Rectal smooth muscle tissue (tissue), 1 donor: ENCODE measurements at regions not wholly inside any gene's neighbourhood (a gene's known extent, or its start where the extent isn't known, plus 50 kb on each side); places are given as distances from the start of the nearest gene placed in this dataset.

ENCODE experiments used
- H3K27ac ChIP-seq: one replicate; pipeline ENCODE4 v1.7.0; 2013; ENCODE audit warnings: low read depth, low read length, inconsistent platforms
- H3K27me3 ChIP-seq: one replicate; pipeline ENCODE4 v1.7.0; 2013; ENCODE audit warnings: low read length; ENCODE audit not compliant: control insufficient read depth, insufficient read depth
- H3K36me3 ChIP-seq: one replicate; pipeline ENCODE4 v1.7.0; 2013; ENCODE audit warnings: low read length; ENCODE audit not compliant: control insufficient read depth, insufficient read depth
- H3K4me1 ChIP-seq: one replicate; pipeline ENCODE4 v1.7.0; 2013; ENCODE audit warnings: low read length; ENCODE audit not compliant: control insufficient read depth, insufficient read depth
- H3K4me3 ChIP-seq: one replicate; pipeline ENCODE4 v1.7.0; 2013; ENCODE audit warnings: low read length
- H3K9ac ChIP-seq: one replicate; pipeline ENCODE4 v1.7.0; 2013; ENCODE audit warnings: low read length

- peaks cover 8% of the 10 kb centered on the region for H3K4me1 ChIP-seq
- H3K27me3 ChIP-seq: no peaks in the 10 kb centered on the region
- H3K9ac ChIP-seq: no peak overlapping the region
- H3K27ac ChIP-seq: no peak overlapping the region
- no peaks in the 10 kb centered on the region for H3K36me3 ChIP-seq
- no peak overlapping the region for H3K4me3 ChIP-seq
Observed at GRCh38 chr2:120942658-120943057, 207.0 kb downstream of the GLI2 start.

- no peaks in the 10 kb centered on the region for H3K36me3 ChIP-seq
- H3K9ac ChIP-seq: no peak overlapping the region
- peaks cover under 1% of the 10 kb centered on the region for H3K4me1 ChIP-seq
- H3K4me3 ChIP-seq: no peak overlapping the region
- H3K27ac ChIP-seq: no peak overlapping the region
- H3K27me3 ChIP-seq: no peaks in the 10 kb centered on the region
Observed at GRCh38 chr2:120943403-120944034, 207.9 kb downstream of the GLI2 start.

DNA sequence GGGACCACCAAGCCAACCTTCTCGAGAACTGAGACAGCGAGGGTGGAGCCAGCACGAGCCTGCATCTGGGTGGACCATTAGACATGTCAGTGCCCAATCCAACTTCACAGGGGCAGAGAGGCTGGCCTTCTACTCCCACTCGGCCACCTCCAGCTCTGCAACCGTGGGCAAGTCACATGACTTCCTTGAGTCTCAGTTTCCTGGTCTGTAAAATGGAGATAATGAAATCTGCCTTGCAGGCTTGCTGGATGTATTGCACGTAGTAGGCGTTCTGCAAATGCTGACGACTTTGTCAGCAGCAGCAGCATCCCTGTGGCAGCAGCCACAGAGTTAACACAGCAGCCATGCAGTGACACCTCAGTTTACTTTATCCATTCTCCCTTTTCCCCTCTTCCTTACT lies 208.9 kb downstream of the GLI2 start:
- Histone ChIP-seq H3K4me3 (no peak overlapping the region), H3K27me3 (no peaks in the 10 kb centered on the region), H3K4me1 (no peaks in the 10 kb centered on the region), H3K9ac (no peak overlapping the region), H3K36me3 (no peaks in the 10 kb centered on the region), H3K27ac (no peak overlapping the region)

DNA sequence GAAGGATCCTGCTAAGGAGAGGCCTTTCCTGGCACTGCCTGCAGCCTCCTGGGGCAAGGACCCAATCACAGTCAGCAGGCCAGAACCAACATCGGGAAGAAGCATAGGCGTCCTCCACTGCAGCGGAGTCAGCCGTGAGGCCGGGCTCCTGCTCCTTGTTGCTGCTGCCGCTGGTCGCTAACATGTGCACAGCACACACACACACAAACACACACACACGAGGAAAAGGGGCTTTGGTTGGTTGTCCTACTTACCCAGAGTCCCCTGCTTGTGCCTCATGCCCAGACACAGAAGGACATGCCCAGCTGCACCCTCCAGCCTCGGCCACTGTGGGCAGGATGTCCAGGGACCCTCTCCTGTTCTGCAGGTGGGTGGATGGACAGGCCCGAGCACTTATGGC lies 209.4 kb downstream of the GLI2 start:
- Histone ChIP-seq H3K4me1 (no peaks in the 10 kb centered on the region), H3K9ac (no peak overlapping the region), H3K36me3 (no peaks in the 10 kb centered on the region), H3K4me3 (no peak overlapping the region), H3K27ac (no peak overlapping the region), H3K27me3 (no peaks in the 10 kb centered on the region)

DNA sequence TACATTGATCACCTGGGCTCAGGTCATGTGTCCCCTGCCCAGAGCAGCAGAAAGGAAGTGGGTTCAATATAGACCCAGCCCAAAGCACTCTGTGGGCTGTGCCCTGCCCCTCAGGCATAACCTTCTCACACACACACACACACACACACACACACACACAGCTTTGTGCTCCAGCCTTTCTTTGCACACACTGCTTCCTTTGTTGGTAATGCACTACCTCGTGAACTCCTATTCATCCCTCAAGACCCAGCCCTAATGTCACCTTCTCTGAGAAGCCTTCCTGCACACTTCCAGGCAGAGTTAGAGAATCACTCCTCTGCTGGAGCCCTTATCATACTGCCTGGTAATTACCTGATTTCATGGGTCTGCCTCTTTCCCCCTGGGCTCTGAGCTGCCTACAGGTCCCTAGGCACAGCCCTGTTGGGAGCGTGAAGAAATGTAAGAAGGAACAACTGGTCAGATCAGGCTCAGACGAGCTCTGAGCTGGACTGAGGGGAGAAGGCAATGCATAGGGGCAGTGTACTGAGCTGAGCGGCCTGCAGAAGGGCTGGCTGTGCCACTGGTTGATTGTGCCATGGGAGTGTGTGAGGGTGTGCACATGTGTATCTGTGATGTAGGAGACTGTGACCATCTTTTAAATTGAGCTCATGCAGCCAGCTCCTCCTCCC lies 210.3 kb downstream of the GLI2 start:
- no peaks in the 10 kb centered on the region for H3K27me3 ChIP-seq
- H3K27ac ChIP-seq: no peak overlapping the region
- H3K4me3 ChIP-seq: no peak overlapping the region

GRCh38 chr2:120947327-120947726 lies 211.7 kb downstream of the GLI2 start:
- H3K27ac ChIP-seq: no peak overlapping the region
- H3K4me1 ChIP-seq: no peaks in the 10 kb centered on the region
- H3K9ac ChIP-seq: no peak overlapping the region
- H3K36me3 ChIP-seq: no peaks in the 10 kb centered on the region
- no peak overlapping the region for H3K4me3 ChIP-seq
- H3K27me3 ChIP-seq: no peaks in the 10 kb centered on the region

More for the DNA sequence above, 210.3 kb downstream of the GLI2 start:
- Histone ChIP-seq H3K4me1 (no peaks in the 10 kb centered on the region), H3K36me3 (no peaks in the 10 kb centered on the region), H3K9ac (no peak overlapping the region)

DNA sequence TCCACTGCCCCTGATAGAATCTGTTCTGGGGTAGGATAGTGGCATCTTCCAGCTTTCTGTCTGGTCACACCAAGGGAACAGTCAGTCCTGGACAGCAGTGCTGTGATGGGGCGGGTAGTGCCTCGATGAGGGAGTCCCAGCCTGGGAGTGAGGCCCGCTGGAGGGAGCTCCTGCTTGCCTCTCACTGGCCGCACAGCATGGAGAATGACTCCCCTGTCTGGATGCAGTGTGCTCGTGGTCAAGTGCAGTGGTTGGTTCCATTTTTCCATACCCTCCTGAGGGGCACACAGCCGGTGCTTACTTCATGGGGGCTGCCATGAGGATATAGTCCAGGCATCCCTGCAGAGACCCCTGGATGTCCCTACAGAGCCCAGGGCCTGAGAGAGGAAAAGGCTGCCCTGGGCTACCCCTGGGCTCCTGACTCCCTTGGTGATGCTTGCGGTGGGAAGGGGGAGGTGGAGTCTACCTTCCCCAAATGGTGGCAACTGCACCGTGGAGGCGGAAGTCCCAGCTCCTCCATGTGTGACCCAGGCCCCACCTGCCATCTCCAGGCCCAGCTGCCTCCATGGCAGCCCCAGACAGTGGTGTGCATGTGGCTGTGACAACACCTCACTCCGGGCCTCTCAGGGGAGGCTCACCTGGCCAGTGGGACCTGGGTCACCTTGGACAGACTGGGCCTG lies 212.5 kb downstream of the GLI2 start:
- H3K27me3 ChIP-seq: no peaks in the 10 kb centered on the region
- no peak overlapping the region for H3K9ac ChIP-seq
- H3K27ac ChIP-seq: no peak overlapping the region
- H3K36me3 ChIP-seq: no peaks in the 10 kb centered on the region
- H3K4me1 ChIP-seq: no peaks in the 10 kb centered on the region
- H3K4me3 ChIP-seq: no peak overlapping the region

DNA sequence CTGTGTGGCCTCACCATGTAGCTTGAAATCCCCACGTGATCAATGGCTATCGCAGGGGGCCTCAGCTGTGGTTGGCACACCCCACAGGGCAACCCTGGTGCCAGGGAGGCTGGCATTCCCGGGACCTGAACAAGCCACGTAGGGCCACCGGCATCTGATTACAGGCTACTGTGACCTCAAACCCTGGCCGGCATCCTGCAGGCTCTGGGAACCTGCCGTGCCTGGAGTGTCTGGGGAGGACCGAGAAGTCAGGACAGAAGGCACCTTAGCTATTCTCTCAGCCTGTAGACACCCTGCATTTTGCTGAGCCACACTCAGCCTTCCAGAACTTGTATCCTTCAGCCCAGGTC lies 213.0 kb downstream of the GLI2 start:
- no peaks in the 10 kb centered on the region for H3K27me3 ChIP-seq
- no peak overlapping the region for H3K27ac ChIP-seq
- no peak overlapping the region for H3K4me3 ChIP-seq
- H3K9ac ChIP-seq: no peak overlapping the region
- no peaks in the 10 kb centered on the region for H3K36me3 ChIP-seq
- no peaks in the 10 kb centered on the region for H3K4me1 ChIP-seq

DNA sequence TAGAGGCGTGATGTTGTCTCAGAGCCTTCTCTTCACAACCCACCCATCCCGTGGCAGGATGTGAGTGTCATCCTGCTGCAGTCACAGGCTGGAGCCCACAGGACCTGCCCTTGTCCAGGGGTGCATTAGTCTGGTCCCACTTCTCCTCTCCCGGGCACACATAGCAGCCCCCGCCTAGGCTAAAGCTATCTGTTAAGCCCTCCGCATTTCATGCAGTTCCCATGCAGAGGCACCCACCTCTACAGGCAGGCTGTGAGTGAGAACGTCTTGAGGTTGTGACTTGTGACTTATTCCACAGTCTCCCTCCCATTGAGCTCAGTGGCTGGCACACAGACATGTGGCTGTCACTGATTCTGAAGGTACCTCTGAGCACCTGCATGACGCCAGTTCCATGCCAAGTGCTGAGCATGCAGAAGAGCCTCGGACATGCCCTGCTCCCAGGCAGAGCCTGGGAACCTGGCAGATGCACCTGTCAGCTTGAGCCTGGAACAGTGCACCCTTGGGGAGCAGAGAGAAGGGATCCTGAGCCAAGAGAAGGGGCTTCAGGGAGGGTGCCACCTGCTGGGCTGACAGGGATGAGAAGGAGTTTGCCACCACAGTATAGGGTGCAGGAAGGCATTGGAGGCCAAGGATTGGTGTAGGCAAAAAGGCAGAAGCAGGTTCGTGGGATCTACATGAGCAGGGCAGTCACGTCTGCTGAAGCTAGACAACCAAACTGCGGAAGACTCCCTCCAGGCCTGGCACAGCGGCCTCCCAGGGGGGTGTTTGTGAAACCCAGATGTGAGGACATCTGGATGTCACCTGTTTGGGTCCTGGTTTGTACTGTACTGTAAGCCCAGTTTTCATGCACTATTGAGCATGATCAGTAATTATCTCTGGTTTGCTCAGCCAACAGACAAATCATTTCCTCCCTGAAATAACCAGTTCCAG lies 213.6 kb downstream of the GLI2 start:
- Histone ChIP-seq H3K27ac (no peak overlapping the region), H3K4me3 (no peak overlapping the region), H3K27me3 (no peaks in the 10 kb centered on the region), H3K9ac (no peak overlapping the region), H3K4me1 (no peaks in the 10 kb centered on the region), H3K36me3 (no peaks in the 10 kb centered on the region)

GRCh38 chr2:120949957-120950590 lies 214.4 kb downstream of the GLI2 start:
- Histone ChIP-seq H3K27me3 (no peaks in the 10 kb centered on the region), H3K9ac (no peak overlapping the region), H3K4me3 (no peak overlapping the region), H3K36me3 (no peaks in the 10 kb centered on the region), H3K27ac (no peak overlapping the region), H3K4me1 (no peaks in the 10 kb centered on the region)

DNA sequence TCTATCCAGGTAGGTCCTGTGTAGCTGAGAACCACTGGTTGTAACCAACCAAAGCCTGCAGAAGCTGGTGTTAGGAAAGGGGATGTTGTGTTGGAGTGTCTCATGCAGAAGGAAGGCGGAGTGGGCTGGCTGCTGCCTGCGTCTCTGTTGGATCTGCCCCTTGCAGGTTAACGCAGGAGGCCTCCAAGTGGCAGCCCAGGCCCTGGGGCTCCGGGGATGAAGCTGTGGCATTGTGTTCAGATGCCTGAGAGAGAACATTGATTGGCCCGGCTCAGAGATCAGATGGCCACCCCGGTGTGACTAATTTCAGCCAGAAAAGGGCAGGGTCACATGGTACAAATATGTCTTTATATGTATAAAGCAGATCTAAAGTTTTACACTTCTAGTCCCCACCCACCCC lies 216.0 kb downstream of the GLI2 start:
- Histone ChIP-seq H3K27ac (no peak overlapping the region), H3K36me3 (no peaks in the 10 kb centered on the region), H3K4me3 (no peak overlapping the region), H3K9ac (no peak overlapping the region), H3K27me3 (no peaks in the 10 kb centered on the region), H3K4me1 (no peaks in the 10 kb centered on the region)

DNA sequence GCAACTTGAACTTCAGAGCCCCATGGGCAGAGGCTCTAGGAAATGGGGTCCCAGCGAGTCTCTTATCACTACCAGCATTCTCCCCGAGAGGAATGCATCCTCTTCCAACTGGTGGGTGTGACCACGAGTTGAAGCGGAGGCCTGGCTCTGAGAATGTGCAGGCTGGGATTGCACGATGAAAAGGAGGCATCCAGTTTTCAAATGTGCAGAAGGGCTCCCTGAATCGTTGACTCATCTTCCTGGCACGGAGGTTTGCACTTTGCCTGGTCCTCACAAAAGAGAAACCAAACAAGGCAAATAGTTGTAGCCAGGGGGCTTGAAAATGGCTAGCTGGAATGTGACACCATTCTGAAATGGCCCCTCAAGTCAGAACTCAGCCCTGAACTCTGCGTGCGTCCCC lies 216.7 kb downstream of the GLI2 start:
- H3K4me3 ChIP-seq: no peak overlapping the region
- H3K9ac ChIP-seq: no peak overlapping the region
- no peaks in the 10 kb centered on the region for H3K27me3 ChIP-seq
- no peaks in the 10 kb centered on the region for H3K4me1 ChIP-seq
- no peak overlapping the region for H3K27ac ChIP-seq
- no peaks in the 10 kb centered on the region for H3K36me3 ChIP-seq
